ENCODE measurements at regions not wholly inside any gene's neighbourhood (a gene's known extent, or its start where the extent isn't known, plus 50 kb on each side); places are given as distances from the start of the nearest gene placed in this dataset.

- Histone ChIP-seq H2AFZ (ENCODE audit: low read length) (no peak overlapping the region), H4K20me1 (ENCODE audit: low read length) (no peaks in the 10 kb centered on the region), H3K4me3 (ENCODE audit: low read length) (no peak overlapping the region), H3K36me3 (ENCODE audit: low read depth, low read length) (no peaks in the 10 kb centered on the region), H3K27ac (ENCODE audit: low read length) (no peak overlapping the region), H3K4me1 (ENCODE audit: insufficient read depth, low read length) (peaks cover 18% of the 10 kb centered on the region), H3F3A (ENCODE audit: low read length, unreplicated experiment) (no peaks in the 10 kb centered on the region), H3K9ac (ENCODE audit: low read length) (no peak overlapping the region), H3K9me2 (replicated peaks; ENCODE audit: low read length) (no peaks in the 10 kb centered on the region), H3K9me3 (ENCODE audit: low read length) (no peaks in the 10 kb centered on the region), H3K79me2 (ENCODE audit: low read length) (no peaks in the 10 kb centered on the region), H3K4me2 (ENCODE audit: low read length) (no peak overlapping the region), H3K27me3 (ENCODE audit: low read length) (no peaks in the 10 kb centered on the region)
- DNase-seq (no peak), ATAC-seq (no peak)
- BruUV-seq (replicated peaks), result no TSS peak
- ChIA-PET CTCF (no interaction called here), POLR2A (ENCODE audit: unreplicated experiment) (no interaction called here)
- no peak for TF ChIP-seq EZH2phosphoT487 (IDR thresholded peaks at IDR 0.05; ENCODE audit: borderline replicate concordance, low read length)
- TF ChIP-seq EZH2 (IDR thresholded peaks at IDR 0.05; ENCODE audit: low read length, unreplicated experiment), result no peak
- TF ChIP-seq CTCF (conservative IDR thresholded peaks at IDR 0.05; ENCODE audit: low read depth, low read length), result no peak
- intact Hi-C loops (cut with micrococcal nuclease), result no loop called here
Measured at GRCh38 chr20:50270569-50270968, 79.9 kb downstream of the CEBPB start.

- POLR2A ChIA-PET (ENCODE audit: unreplicated experiment), result interaction anchor here (0.6 kb wide), 1 partner anchor 10 kb away, joined by 7 read pairs; no protein-coding TSS in a partner anchor
- intact Hi-C loops (cut with micrococcal nuclease), result no loop called here
Measured at GRCh38 chr20:50271176-50271575, 80.5 kb downstream of the CEBPB start.

More at GRCh38 chr20:50271176-50271575, 80.5 kb downstream of the CEBPB start:
- no TSS peak for BruUV-seq (replicated peaks)
- Histone ChIP-seq H3K4me3 (ENCODE audit: low read length) (no peak overlapping the region), H3K9me2 (replicated peaks; ENCODE audit: low read length) (no peaks in the 10 kb centered on the region), H3K27me3 (ENCODE audit: low read length) (no peaks in the 10 kb centered on the region), H3K4me1 (ENCODE audit: insufficient read depth, low read length) (peaks cover 18% of the 10 kb centered on the region), H2AFZ (ENCODE audit: low read length) (no peak overlapping the region), H3F3A (ENCODE audit: low read length, unreplicated experiment) (no peaks in the 10 kb centered on the region), H3K9me3 (ENCODE audit: low read length) (no peaks in the 10 kb centered on the region), H3K9ac (ENCODE audit: low read length) (no peak overlapping the region), H3K27ac (ENCODE audit: low read length) (no peak overlapping the region), H3K4me2 (ENCODE audit: low read length) (no peak overlapping the region), H3K79me2 (ENCODE audit: low read length) (no peaks in the 10 kb centered on the region), H4K20me1 (ENCODE audit: low read length) (no peaks in the 10 kb centered on the region), H3K36me3 (ENCODE audit: low read depth, low read length) (no peaks in the 10 kb centered on the region)
- no peak for TF ChIP-seq EZH2 (IDR thresholded peaks at IDR 0.05; ENCODE audit: low read length, unreplicated experiment)
- TF ChIP-seq EZH2phosphoT487 (IDR thresholded peaks at IDR 0.05; ENCODE audit: borderline replicate concordance, low read length), result no peak
- TF ChIP-seq CTCF (conservative IDR thresholded peaks at IDR 0.05; ENCODE audit: low read depth, low read length), result no peak
- ATAC-seq (no peak), DNase-seq (no peak)
- CTCF ChIA-PET, result no interaction called here
